Parathyroid adenoma (tissue), 2 donors: ENCODE measurements at regions not wholly inside any gene's neighbourhood (a gene's known extent, or its start where the extent isn't known, plus 50 kb on each side); places are given as distances from the start of the nearest gene placed in this dataset.

ENCODE experiments used
- H2AFZ ChIP-seq: fragments of 300-600 bp; sonication (generic); one replicate; pipeline ENCODE4 v1.7.0; 2017; ENCODE audit warnings: antibody characterized with exemption, mild to moderate bottlenecking
- H3K27ac ChIP-seq: fragments of 300-600 bp; sonication (generic); one replicate; pipeline ENCODE4 v1.7.0; 2017
- H3K27me3 ChIP-seq: fragments of 300-600 bp; sonication (generic); one replicate; pipeline ENCODE4 v1.7.0; 2017; ENCODE audit warnings: low read length; ENCODE audit not compliant: control insufficient read depth, insufficient read depth
- H3K36me3 ChIP-seq: fragments of 300-600 bp; sonication (generic); one replicate; pipeline ENCODE4 v1.7.0; 2017; ENCODE audit warnings: low read length; ENCODE audit not compliant: control insufficient read depth, insufficient read depth
- H3K4me1 ChIP-seq: fragments of 300-600 bp; sonication (generic); one replicate; pipeline ENCODE4 v1.7.0; 2017; ENCODE audit warnings: control low read depth
- H3K4me2 ChIP-seq: fragments of 300-600 bp; sonication (generic); one replicate; pipeline ENCODE4 v1.7.0; 2017; ENCODE audit warnings: low read length
- H3K4me3 ChIP-seq: fragments of 300-600 bp; sonication (generic); one replicate; pipeline ENCODE4 v1.7.0; 2017; ENCODE audit warnings: low read depth, low read length
- H3K79me2 ChIP-seq: fragments of 300-600 bp; sonication (generic); one replicate; pipeline ENCODE4 v1.7.0; 2017; ENCODE audit warnings: control low read depth
- H3K9ac ChIP-seq: fragments of 300-600 bp; sonication (generic); one replicate; pipeline ENCODE4 v1.7.0; 2017; ENCODE audit warnings: mild to moderate bottlenecking
- H3K9me3 ChIP-seq: fragments of 300-600 bp; sonication (generic); one replicate; pipeline ENCODE4 v1.7.0; 2017; ENCODE audit warnings: low read length; ENCODE audit not compliant: control insufficient read depth
- TF ChIP-seq, protein P1 (sequence below): fragments of 300-600 bp; sonication (generic); IDR thresholded peaks from one replicate; pipeline ENCODE4 v1.7.0; 2017; ENCODE audit warnings: antibody characterized with exemption, mild to moderate bottlenecking
- donor health status: primary hyperparathyroidism.

DNA sequence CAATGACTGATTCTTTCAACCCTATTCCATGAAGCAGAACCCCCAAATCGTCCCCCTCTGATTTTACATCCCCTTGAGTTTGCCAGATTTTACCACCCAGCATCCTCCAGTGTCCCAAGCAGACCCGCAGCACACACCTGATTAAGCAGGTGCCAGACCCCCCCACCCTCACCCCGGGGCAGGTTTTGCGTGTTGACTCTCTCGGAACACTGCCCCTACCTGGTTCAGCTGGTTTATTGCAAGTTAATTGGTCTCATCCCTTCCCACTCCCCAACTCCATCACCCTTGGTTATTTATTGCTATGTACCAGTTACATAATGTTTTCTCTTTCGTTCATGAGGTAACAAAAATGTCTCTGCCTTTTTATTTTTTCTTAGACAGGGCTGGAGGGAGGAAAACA is 258.4 kb downstream of the BCOR start:
- Histone ChIP-seq H3K9ac (no peak overlapping the region), H3K4me3 (no peak overlapping the region), H3K4me2 (no peak overlapping the region), H2AFZ (no peak overlapping the region), H3K36me3 (no peaks in the 10 kb centered on the region), H3K9me3 (no peaks in the 10 kb centered on the region), H3K27me3 (no peaks in the 10 kb centered on the region), H3K4me1 (no peaks in the 10 kb centered on the region), H3K27ac (no peak overlapping the region), H3K79me2 (no peaks in the 10 kb centered on the region)
- TF ChIP-seq, protein P1, sequence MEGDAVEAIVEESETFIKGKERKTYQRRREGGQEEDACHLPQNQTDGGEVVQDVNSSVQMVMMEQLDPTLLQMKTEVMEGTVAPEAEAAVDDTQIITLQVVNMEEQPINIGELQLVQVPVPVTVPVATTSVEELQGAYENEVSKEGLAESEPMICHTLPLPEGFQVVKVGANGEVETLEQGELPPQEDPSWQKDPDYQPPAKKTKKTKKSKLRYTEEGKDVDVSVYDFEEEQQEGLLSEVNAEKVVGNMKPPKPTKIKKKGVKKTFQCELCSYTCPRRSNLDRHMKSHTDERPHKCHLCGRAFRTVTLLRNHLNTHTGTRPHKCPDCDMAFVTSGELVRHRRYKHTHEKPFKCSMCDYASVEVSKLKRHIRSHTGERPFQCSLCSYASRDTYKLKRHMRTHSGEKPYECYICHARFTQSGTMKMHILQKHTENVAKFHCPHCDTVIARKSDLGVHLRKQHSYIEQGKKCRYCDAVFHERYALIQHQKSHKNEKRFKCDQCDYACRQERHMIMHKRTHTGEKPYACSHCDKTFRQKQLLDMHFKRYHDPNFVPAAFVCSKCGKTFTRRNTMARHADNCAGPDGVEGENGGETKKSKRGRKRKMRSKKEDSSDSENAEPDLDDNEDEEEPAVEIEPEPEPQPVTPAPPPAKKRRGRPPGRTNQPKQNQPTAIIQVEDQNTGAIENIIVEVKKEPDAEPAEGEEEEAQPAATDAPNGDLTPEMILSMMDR = no peak

- Histone ChIP-seq H3K27ac (no peak overlapping the region), H3K4me2 (no peak overlapping the region), H2AFZ (no peak overlapping the region), H3K4me3 (no peak overlapping the region), H3K4me1 (no peaks in the 10 kb centered on the region), H3K36me3 (no peaks in the 10 kb centered on the region), H3K27me3 (no peaks in the 10 kb centered on the region), H3K9me3 (no peaks in the 10 kb centered on the region), H3K9ac (no peak overlapping the region), H3K79me2 (no peaks in the 10 kb centered on the region)
- TF ChIP-seq, protein P1 = no peak
Observed at GRCh38 chrX:39840133-39840532, 257.6 kb downstream of the BCOR start.

GRCh38 chrX:39840581-39841093 is 257.1 kb downstream of the BCOR start:
- H3K36me3 ChIP-seq = no peaks in the 10 kb centered on the region
- H3K27ac ChIP-seq = no peak overlapping the region
- H2AFZ ChIP-seq = no peak overlapping the region
- H3K4me1 ChIP-seq = no peaks in the 10 kb centered on the region
- TF ChIP-seq, protein P1 = no peak
- no peak overlapping the region for H3K4me3 ChIP-seq
- no peaks in the 10 kb centered on the region for H3K9me3 ChIP-seq
- no peaks in the 10 kb centered on the region for H3K79me2 ChIP-seq
- H3K9ac ChIP-seq = no peak overlapping the region
- H3K27me3 ChIP-seq = no peaks in the 10 kb centered on the region
- no peak overlapping the region for H3K4me2 ChIP-seq

DNA sequence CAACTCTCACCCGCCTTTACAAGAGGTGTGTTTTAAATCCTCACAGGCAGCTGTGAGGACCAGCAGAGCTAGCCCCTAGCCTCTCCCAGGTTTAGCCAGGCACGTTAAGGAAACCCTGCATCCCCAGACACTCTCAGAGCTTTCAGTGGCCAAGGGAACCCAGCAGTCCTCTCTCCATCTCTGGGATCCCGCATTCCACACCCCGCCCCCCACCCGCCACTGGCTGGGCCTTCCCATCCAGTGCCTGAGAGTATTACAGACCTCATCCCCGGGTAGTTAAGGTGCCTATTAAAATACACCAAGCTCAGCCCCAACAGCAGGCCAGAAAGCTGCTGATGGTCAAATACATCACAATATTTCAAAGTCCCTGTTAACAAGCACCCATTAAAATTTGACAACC is 256.2 kb downstream of the BCOR start:
- no peak overlapping the region for H3K4me3 ChIP-seq
- H3K4me1 ChIP-seq = no peaks in the 10 kb centered on the region
- H3K9ac ChIP-seq = no peak overlapping the region
- no peaks in the 10 kb centered on the region for H3K27me3 ChIP-seq
- H3K9me3 ChIP-seq = no peaks in the 10 kb centered on the region
- no peaks in the 10 kb centered on the region for H3K79me2 ChIP-seq
- H3K4me2 ChIP-seq = no peak overlapping the region
- TF ChIP-seq, protein P1 = no peak
- H2AFZ ChIP-seq = no peak overlapping the region
- H3K36me3 ChIP-seq = no peaks in the 10 kb centered on the region
- no peak overlapping the region for H3K27ac ChIP-seq

DNA sequence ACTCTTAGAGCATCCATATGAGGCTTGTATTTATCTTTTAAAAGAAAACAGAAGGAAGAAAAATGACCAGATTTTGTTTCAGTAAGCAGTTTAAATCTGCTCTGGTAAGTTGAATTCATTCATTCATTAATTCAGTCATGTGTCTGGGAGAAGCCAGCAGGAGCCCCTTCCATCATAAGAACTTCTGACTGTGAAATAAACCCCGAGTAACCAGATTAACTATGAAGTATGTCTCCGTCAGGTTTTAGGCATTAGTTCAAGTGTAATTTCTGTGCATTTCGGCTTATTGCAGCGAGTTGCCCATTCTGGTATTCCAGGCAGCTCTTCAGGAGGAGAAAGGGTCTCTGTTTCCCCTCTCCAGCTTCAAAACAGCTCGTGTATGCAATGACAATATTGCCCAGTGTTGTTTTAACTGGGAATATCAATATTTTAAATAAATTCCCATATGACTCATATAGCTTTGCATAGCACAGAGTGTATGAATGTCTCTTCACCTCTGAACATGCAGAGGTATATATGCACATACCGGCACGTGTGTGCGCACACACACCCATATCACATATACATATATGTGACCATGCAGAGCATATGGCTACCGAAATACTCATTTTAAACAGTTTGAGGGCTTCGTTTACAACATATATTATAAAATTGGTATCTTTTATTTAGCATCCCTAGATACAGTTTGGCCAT is 255.3 kb downstream of the BCOR start:
- H3K4me3 ChIP-seq = no peak overlapping the region
- no peaks in the 10 kb centered on the region for H3K4me1 ChIP-seq
- H3K36me3 ChIP-seq = no peaks in the 10 kb centered on the region
- H3K27me3 ChIP-seq = no peaks in the 10 kb centered on the region
- H3K27ac ChIP-seq = no peak overlapping the region
- no peaks in the 10 kb centered on the region for H3K9me3 ChIP-seq
- TF ChIP-seq, protein P1 = no peak
- no peak overlapping the region for H3K9ac ChIP-seq
- no peak overlapping the region for H3K4me2 ChIP-seq
- no peak overlapping the region for H2AFZ ChIP-seq
- H3K79me2 ChIP-seq = no peaks in the 10 kb centered on the region
